ENCODE measurements at regions not wholly inside any gene's neighbourhood (a gene's known extent, or its start where the extent isn't known, plus 50 kb on each side); places are given as distances from the start of the nearest gene placed in this dataset.

DNA sequence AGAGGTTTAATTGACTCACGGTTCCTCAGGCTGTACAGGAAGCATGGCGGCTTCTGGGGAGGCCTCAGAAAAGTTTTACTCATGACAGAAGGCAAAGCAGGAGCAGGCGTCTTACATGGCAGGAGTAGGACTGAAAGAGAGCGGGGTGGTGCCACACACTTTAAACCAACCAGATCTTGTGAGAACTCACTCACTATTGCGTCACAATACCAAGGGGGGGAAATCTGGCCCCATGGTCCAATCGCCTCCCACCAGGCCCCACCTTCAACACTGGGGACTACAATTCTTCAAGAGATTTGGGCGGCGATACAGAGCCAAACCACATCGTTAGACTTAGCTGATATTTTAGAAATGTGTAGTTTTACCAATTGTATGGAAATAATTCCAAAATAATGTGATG is 77.6 kb upstream of the SLC4A10 start:
- TF ChIP-seq, protein P1, sequence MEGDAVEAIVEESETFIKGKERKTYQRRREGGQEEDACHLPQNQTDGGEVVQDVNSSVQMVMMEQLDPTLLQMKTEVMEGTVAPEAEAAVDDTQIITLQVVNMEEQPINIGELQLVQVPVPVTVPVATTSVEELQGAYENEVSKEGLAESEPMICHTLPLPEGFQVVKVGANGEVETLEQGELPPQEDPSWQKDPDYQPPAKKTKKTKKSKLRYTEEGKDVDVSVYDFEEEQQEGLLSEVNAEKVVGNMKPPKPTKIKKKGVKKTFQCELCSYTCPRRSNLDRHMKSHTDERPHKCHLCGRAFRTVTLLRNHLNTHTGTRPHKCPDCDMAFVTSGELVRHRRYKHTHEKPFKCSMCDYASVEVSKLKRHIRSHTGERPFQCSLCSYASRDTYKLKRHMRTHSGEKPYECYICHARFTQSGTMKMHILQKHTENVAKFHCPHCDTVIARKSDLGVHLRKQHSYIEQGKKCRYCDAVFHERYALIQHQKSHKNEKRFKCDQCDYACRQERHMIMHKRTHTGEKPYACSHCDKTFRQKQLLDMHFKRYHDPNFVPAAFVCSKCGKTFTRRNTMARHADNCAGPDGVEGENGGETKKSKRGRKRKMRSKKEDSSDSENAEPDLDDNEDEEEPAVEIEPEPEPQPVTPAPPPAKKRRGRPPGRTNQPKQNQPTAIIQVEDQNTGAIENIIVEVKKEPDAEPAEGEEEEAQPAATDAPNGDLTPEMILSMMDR (IDR thresholded peaks at IDR 0.05) = no peak

DNA sequence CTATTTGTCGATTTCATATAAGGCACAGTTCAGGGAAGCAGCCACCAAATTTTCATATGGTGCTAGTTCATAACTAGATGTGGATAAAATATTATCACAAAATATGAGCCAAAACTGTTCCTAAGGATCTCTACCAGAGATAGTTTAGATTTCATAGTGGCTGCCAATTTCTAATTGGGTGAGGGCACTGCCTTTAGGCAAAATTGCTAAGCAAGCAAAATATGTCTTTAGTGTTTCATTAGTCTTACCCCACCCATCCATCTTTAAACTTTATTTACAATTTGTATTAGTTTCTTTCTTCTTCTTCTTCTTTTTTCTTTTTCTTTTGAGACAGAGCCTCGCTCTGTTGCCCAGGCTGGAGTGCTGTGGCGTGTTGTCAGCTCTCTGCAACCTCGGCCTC is 77.1 kb upstream of the SLC4A10 start:
- TF ChIP-seq, protein P1 (IDR thresholded peaks at IDR 0.05) = no peak

DNA sequence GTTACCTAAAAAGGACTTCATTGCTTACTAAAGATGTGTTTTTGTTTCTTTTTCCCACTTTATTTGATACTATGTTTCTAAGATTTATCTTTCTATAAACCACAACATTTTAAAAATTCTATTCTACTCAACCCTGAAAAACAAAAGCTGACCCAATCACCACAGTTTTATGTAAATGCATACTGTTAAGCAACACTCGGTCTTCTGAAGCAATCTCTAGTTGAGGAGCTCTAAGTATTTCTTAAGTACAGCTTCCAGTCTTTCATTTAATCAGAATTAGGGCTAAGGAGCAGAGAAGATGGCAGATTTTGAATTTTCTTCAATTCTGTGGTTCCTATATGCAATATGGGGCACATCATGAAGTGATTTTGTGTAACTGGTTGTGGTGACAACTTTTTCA is 72.2 kb upstream of the SLC4A10 start:
- TF ChIP-seq, protein P1 (IDR thresholded peaks at IDR 0.05) = no peak

DNA sequence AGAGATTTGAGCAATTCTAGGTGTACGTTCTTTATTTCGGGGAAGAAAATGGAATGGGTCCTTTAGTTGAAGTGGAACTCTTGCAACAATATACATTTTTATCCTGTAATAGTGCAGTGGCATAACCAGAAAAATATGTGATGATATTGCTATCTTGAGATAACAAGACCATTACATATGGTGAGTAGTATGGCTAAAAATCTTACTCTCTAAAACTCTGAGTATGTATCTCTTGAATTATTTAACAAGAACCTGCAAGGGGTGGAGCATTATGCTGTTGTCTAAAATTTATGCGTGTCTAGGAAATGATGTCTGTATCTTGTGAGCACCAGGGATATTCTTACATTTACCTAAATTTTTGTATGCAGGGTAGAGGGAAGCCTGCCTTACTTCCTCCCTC is 68.4 kb upstream of the SLC4A10 start:
- TF ChIP-seq, protein P1 (IDR thresholded peaks at IDR 0.05) = no peak

DNA sequence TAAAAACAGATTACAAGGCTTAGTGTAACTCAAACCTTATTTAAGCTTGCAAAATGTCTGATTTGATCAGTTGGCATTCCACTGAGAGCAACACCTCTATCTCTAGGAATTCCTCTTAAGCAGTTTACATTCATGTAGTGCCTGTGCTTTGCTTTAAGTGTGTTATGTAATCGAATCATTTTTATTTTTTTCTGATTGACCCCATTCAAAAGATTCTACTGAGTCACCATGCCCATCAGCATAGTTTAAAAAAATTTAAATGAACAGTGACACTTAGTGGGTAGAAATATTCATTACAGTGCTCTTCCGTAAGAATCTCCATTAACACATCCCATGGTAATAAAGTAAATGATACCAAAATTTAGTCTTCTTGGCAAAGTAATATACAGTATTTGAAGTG is 67.8 kb upstream of the SLC4A10 start:
- TF ChIP-seq, protein P1 (IDR thresholded peaks at IDR 0.05) = peak; percentile 42; the same call in 1 of the 2 replicates

DNA sequence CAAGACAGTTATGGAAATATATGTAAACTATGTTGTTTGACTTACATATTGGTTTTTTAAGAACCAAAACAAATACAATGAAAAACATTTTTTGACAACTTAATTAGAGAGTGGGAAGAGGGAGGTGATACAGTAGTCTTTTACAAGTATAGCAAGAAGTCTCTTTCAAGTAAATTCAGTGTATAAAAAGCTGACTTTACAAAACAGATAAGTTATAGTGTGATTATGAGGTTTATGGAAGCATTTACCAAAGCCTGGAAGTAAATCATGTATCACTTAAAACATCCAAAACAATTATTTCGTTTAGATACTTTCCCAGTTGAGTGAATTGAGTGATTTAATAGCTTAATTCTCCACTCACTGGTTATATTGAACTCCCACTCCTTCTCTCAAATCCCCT is 66.7 kb upstream of the SLC4A10 start:
- TF ChIP-seq, protein P1 (IDR thresholded peaks at IDR 0.05) = no peak

DNA sequence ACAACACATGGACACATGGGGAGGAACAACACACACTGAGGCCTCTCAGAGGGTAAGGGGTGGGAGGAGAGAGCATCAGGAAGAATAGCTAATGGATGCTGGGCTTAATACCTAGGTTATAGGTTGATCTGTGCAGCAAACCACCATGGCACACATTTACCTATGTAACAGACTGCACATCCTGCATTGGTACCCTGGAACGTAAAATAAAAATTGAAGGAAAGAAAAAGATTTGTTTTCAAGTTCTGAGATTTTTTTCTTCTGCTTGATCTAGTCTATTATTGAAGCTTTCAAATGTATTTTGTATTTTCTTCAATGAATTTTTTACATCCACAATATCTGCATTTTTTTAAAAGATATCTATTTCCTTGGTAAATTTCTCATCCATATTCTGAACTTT is 59.3 kb upstream of the SLC4A10 start:
- TF ChIP-seq, protein P1 (IDR thresholded peaks at IDR 0.05) = no peak

DNA sequence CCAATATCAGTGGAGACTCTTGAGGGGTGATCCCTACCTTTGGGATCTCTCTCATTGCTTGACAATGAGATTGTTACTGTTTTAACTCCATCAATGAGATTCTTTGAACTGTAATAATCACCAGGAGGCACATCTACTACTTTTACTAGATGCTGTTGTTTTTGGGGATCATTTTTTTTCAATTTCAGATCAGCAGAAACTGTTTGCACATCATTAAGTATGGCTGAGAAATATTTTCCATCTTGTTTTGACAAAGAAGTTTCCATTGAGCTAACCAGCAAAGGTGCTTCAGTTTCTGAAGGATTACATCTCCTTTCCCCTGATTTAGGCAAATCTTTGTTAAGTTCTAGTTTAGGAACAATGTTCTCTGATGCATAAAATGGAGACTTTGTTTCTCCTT is 54.8 kb upstream of the SLC4A10 start:
- TF ChIP-seq, protein P1 (IDR thresholded peaks at IDR 0.05) = no peak

All from LNCAP (cell line).